T-helper 2 cell treated with Interferon-gamma antibody and Interleukin-4, amounts not matched to agents 100 ng/mL and 5 ng/mL, for 36 hours (primary cell): ENCODE measurements at regions not wholly inside any gene's neighbourhood (a gene's known extent, or its start where the extent isn't known, plus 50 kb on each side); places are given as distances from the start of the nearest gene placed in this dataset.

Experiments used
- intact Hi-C: fragments of 100-400 bp; cut with micrococcal nuclease; formaldehyde crosslinking; loops from one replicate; pipeline ENCODE4 v1.15.1; 2023

- intact Hi-C loops: no loop called here
Measured at GRCh38 chr6:6912817-6913744, 194.7 kb upstream of the RREB1 start.

- intact Hi-C loops: no loop called here
Measured at GRCh38 chr6:6915219-6915618, 192.5 kb upstream of the RREB1 start.

GRCh38 chr6:6915813-6916547 is 191.8 kb upstream of the RREB1 start:
- intact Hi-C loops: no loop called here

- intact Hi-C loops: no loop called here
Measured at GRCh38 chr6:6916598-6916997, 191.2 kb upstream of the RREB1 start.

GRCh38 chr6:6918216-6918983 is 189.4 kb upstream of the RREB1 start:
- intact Hi-C loops: no loop called here

- intact Hi-C loops: no loop called here
Measured at GRCh38 chr6:6919173-6919572, 188.6 kb upstream of the RREB1 start.

GRCh38 chr6:6920114-6920986 is 187.4 kb upstream of the RREB1 start:
- intact Hi-C loops: no loop called here

- intact Hi-C loops: no loop called here
Measured at GRCh38 chr6:6920987-6921313, 186.8 kb upstream of the RREB1 start.

GRCh38 chr6:6922166-6922565 is 185.6 kb upstream of the RREB1 start:
- intact Hi-C loops: no loop called here

- intact Hi-C loops: no loop called here
Measured at GRCh38 chr6:6923605-6924004, 184.2 kb upstream of the RREB1 start.

GRCh38 chr6:6924708-6925107 is 183.1 kb upstream of the RREB1 start:
- intact Hi-C loops: no loop called here

- intact Hi-C loops: no loop called here
Measured at GRCh38 chr6:6925391-6926164, 182.2 kb upstream of the RREB1 start.

- intact Hi-C loops: no loop called here
Measured at GRCh38 chr6:6926856-6927255, 180.9 kb upstream of the RREB1 start.

- intact Hi-C loops: no loop called here
Measured at GRCh38 chr6:6927521-6928361, 180.0 kb upstream of the RREB1 start.

- intact Hi-C loops: no loop called here
Measured at GRCh38 chr6:6930223-6930880, 177.4 kb upstream of the RREB1 start.

GRCh38 chr6:6931071-6932025 is 176.4 kb upstream of the RREB1 start:
- intact Hi-C loops: no loop called here

GRCh38 chr6:6932341-6932740 is 175.4 kb upstream of the RREB1 start:
- intact Hi-C loops: no loop called here

GRCh38 chr6:6932968-6933367 is 174.8 kb upstream of the RREB1 start:
- intact Hi-C loops: no loop called here
